GM21737 (cell line): ENCODE measurements at regions not wholly inside any gene's neighbourhood (a gene's known extent, or its start where the extent isn't known, plus 50 kb on each side); places are given as distances from the start of the nearest gene placed in this dataset.

Experiments
- ATAC-seq: cut with Tn5 transposase; IDR thresholded peaks from one replicate; pipeline ENCODE4 v1.9.1; 2021; ENCODE audit warnings: mild to moderate bottlenecking, moderate library complexity; ENCODE audit not compliant: unreplicated experiment

DNA sequence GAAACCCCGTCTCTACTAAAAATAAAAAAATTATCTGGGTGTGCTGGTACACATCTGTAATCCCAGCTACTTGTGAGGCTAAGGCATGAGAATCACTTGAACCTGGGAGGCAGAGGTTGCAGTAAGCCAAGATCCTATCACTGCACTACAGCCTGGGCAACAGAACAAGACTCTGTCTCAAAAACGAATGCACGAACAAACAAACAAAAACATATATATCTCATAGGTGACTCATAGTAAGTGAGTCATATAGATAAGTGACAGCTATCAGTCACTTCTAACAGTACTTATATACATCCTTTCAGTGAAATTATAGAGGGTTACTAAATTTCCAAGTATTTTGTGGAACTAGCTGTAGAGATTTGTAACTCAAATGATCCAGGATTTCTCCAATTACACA, 127.3 kb upstream of the FIGN start:
- no peak for ATAC-seq

DNA sequence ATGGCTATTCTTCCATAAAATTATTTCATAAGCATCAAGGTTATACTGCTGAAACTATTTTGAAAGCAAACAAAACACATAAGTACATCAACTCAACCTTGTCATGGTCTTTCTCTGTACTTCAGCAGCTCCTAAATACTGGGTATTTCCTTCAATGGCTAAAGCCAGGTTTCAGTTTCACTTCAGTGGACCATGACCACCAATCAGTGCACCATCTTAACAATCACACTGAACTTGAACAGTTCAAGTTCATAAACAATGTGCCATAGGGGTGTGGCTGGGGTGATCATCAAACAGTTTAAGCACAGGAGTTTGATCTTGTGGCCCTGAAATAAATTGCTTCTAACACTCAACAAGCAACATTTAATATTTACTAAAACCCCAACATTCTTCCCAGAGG, 124.1 kb upstream of the FIGN start:
- no peak for ATAC-seq

DNA sequence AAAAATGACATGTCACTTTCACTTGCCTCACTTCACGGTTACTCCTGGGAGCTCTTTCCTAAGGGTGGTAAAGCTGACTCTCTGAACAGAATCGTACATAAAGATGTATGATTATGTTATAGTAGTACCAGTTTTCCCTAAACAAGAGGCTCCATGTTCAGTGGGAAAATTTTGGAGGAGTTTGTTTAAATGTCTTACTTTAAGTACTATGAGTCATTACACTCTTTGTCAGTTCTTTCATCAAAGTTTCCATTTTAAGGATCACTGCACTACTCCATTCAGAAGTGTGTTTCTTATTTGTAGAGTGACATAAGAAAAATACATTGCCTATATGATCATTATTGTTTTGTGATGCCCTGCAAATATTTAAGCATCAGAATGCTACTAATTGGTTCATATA, 121.1 kb upstream of the FIGN start:
- ATAC-seq, result no peak

DNA sequence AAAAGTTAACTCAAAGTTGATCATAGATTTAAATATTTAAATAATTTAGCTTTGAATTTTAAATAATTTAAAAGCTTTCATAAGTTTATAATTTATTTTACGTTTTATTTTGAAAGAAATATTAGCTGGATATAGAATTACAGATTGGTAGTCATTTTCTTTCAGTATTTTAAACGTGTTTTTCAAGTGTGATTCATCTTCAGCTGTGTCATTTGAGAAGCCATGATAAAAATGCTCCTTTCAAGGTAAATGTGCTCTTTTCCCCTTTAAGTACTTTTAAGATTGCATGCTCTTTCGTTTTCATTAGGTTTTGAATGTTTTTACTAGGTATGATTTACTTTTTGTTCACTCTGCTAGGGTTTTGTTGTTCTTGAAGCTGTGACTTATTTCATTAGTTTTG, 116.8 kb upstream of the FIGN start:
- no peak for ATAC-seq

DNA sequence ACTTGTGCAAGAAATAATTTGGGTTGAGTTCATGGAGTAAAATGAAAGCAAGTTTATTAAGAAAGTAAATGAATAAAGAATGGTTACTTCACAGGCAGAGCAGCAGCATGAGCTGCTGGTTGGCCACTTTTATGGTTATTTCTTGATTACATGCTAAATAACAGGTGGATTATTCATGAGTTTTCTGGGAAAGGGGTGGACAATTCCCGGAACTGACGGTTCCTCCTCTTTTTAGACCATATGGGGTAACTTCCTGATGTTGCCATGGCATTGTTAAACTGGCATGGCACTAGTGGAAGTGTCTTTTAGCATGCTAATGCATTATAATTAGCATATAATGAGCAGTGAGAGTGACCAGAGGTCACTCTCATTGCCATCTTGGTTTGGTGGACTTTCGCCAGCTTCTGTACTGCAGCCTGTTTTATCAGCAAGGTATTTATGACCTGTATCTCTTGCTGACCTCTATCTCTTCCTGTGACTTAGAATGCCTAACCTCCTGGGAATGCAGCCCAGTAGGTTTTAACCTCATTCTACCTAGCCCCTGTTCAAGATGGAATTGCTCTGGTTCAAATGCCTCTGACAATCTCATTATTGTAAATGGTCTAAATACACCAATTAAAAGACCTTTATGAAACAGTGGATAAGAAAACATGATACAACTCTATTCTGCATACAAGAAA, 114.1 kb upstream of the FIGN start:
- ATAC-seq, result no peak

DNA sequence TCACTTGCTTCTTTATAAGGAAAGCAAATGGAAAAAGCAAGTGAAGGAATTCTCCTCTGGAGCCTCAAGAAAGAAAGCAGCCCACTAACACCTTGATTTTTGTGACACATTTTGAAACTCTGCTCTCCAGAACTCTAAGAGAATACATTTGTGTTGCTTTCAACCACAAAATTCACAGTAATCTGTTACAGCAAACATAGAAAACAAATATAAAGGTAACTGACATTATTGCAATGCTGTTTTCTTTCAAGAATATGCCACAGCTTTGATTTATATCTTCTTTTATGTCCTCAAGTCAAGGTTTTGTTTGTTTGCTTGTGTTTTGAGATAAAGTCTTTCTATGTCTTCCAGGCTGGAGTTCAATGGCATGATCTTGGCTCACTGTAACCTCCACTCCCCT, 103.1 kb upstream of the FIGN start:
- ATAC-seq, result no peak

DNA sequence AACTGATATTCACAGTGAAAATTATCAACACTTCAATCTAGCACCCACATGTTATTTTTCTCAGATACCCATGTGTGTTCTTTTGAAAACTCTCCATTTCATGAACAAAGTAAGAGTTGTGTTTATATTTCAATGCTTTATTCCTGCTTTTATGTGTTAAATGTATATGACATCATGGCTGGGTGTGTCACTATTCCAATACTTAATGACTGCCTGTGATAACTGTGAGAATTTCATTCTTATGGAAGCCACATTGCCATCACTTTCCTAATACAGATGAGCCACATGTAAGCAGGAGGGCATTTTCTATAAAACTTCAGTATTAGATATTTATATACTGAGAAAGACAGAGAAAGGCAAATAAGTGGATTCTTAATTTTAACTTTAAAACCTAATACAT, 100.4 kb upstream of the FIGN start:
- no peak for ATAC-seq

DNA sequence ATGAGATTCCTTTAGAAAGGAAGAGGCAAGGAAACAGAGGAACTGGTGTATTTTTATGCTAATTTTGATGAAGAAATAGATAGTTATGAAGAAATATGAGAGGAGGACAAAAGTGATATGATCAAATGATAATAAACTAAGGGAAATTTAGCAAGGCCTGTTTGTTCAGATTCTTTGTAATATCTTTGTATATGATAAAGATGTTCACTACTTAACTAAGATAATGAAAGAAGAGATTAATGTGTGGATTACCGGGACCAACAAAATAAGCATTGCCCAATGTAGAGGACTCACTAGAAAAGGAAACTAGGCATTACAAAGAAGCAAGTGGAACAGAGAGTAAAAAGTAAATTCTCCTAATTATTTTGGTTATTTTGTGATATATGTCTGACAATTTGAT, 99.0 kb upstream of the FIGN start:
- no peak for ATAC-seq

DNA sequence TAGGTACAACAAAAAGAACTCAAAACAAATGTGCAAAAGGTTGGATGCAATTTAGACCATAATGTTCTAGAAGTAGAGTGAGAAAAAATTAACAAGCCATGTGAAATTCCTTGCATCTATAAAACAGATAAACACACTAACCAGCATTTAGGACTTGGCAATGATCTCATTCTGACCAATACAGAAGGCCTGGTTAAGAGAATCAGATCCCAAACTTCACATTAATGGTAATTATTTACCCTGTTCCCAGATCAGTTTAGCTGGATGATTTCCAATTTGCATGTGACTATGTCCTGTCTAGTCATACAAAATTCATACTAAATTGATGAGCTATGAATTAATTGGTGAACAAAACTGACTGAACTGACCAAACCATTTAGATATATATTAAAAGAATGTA, 98.4 kb upstream of the FIGN start:
- ATAC-seq, result no peak

DNA sequence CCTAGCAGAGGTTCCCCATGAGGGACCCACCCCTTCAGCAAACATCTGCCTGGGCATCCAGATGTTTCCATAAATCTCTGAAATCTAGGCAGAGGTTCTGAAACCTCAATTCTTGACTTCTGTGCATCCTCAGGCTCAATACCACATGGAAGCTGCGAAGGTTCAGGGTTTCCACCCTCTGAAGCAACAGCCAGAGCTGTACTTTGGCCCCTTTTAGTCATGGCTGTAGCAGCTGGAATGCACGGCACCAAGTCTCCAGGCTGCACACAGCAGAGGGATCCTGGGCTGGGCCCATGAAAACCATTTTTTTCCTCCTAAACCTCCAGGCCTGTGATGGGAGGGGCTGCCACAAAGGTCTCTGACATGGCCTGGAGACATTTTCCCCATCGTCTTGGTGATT, 93.0 kb upstream of the FIGN start:
- ATAC-seq, result no peak

DNA sequence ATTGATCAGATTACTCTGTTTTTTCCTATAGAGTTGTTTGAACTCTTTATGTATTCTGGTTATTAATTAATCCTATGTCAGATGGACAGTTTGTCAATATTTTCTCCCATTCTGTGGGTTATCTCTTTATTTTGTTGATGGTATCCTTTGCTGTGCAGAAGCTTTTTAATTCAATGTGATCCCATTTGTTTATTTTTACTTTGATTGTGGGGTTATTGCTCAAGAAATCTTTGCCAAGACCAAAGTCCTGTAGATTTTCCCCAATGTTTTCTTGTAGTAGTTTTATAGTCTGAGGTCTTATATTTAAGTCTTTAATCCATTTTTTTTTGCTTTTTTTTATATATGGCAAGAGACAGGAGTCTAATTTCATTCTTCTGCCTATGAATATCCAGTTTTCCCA, 86.2 kb upstream of the FIGN start:
- no peak for ATAC-seq

DNA sequence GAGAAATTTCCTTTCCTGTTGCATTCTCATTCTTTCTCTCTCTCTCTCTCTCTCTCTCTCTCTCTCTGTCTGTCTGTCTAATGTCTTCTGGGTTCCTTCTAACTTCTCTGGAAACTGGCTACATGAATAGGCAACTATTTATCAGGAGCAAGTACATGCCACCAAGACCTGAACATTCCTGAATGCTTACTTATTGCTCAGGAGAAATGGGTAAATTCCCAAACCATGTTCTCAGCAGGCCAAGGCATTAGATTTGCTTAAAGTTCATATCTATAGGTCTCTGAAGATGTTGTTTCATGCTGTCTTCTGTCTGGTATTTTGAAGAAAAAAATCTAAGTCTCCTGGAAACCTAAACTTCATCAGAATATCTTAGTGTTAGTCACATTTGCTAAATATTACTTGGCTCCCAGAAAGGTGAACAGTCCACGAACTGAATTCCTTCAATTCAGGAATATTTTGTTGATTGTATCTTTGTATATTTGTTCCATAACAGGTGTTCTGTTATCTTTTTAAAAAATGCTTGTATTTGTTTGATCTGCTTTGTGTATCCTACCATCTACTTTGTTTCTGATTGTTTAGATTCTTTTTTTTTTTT, 77.2 kb upstream of the FIGN start:
- no peak for ATAC-seq

DNA sequence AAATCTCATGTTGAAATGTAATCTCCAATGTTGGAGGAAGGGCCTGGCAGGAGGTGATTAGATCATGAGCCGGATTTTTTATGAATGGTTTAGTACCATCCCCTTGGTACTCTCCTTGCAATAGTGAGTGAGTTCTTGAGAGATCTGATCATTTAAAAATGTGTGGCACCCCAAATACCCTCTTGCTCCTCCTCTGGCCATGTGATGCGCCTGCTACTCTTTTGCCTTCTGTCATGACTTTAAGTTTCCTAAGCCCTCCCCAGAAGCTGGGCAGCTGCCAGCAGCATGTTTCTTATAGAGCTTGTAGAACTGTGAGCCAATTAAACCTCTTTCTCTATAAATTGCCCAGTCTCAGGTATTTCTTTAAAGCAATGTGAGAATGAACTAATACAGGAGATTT, 72.6 kb upstream of the FIGN start:
- no peak for ATAC-seq

DNA sequence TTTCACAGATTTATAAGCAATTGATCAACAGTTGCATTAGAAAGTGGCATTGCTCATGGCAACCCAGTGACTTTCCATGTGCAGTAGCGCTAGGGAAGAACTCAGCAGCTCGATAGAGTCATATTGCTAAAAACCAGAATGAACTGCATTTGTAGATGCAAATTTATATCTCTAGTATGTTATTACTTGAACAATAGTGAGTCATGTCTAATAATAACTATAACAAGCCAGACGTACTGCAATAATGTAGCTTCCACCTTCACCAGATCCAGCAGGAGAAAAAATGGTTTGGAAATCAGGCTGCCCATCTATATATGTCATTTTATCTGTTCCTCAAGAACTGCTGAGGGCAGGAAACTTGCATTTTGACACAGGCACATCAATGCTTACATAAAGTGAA, 66.5 kb upstream of the FIGN start:
- ATAC-seq, result no peak

DNA sequence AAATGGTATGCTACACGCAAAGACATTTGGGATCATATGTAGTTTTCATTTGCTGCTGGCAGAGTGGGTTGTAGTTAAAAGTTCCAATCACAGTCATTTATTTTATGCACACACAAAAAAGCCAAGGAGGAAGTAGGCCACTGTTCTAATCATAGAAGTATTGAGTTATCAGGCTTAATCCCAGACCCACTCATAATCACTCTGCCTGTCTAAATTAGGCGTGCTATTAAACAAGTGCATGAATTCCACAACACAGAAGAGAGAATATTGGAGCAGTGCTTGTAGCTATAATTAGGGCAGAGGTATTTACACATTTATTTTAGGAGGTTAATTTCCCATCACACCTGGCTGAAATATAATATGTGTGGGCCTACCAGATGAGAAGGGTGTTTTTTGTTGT, 65.7 kb upstream of the FIGN start:
- ATAC-seq, result no peak

DNA sequence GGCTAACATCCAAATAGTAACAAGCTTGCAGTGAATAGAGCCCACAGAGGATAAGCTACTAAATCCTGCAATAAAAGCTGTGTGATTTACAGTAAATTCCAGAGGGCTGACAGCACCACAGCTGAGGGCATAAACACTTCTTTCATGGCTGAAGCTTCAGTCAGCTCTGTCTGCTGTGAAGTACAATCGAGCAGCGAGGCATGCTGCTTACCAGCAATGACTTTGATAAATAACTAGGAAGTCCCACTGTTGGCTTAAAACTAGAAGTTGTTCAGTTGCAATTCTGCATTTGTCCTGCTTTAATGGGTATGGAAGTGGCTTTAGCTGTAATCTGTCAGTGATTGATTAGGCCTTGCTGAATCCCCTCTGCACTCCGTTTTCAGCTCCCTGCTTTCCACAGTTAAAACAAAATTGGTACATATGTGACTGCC, 65.2 kb upstream of the FIGN start:
- no peak for ATAC-seq

DNA sequence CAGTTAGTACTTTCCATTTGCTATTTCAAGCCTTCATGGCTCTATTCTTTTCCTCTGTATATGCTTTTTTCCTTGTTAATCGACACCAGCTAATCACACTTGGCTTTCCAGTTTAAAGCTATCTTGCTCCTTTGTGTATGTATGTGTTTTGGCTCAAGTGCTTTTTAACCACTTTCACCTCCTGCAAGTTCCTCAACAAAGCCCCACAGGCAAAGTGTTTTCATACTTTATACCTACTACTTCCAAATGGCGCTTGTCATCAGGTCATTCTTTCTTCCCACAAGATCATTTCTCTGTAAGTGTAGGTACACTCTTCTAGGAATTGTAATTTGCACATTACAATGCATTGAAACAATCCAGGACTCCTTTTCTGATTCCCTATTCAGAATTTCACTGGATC, 64.0 kb upstream of the FIGN start:
- no peak for ATAC-seq

DNA sequence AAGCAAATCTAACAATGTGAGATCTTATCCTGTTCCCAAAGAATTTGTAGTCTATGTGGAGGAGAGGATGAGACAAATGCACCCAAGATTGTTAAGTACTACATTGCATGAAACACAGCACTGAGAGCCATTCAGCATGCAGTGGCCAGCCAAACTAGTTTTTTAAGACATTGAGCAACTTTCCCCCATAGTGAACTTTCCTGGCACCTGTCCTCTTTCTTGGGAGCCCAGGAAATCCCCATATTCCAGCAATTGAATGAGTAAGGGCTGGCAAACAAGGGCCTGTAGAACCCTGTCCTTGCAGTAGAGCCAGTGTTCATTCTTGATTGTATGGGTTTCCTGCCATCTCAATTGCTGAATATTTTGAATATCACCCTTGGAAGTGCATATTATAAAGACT, 58.8 kb upstream of the FIGN start:
- no peak for ATAC-seq
